SK-N-SH (cell line): ENCODE measurements at regions not wholly inside any gene's neighbourhood (a gene's known extent, or its start where the extent isn't known, plus 50 kb on each side); places are given as distances from the start of the nearest gene placed in this dataset.

ENCODE experiments used
- CTCF ChIP-seq: fragments of 200-600 bp; sonication (generic); IDR thresholded peaks from 2 replicates; pipeline ENCODE4 v1.6.1; 2017; ENCODE audit warnings: antibody characterized with exemption, mild to moderate bottlenecking, moderate library complexity
- MAX ChIP-seq: IDR thresholded peaks from 2 replicates; pipeline ENCODE4 v1.4.0; 2012; ENCODE audit warnings: low read depth
- RXRA ChIP-seq: IDR thresholded peaks from 2 replicates; pipeline ENCODE4 v1.4.0; 2012; ENCODE audit warnings: low read depth, mild to moderate bottlenecking, borderline replicate concordance

GRCh38 chr11:86737737-86738136 lies 62.6 kb upstream of the PRSS23 start:
- TF ChIP-seq CTCF (no peak), MAX (no peak), RXRA (no peak)
